Left lung (tissue), 4 donors: ENCODE measurements at regions not wholly inside any gene's neighbourhood (a gene's known extent, or its start where the extent isn't known, plus 50 kb on each side); places are given as distances from the start of the nearest gene placed in this dataset.

Experiments
- ATAC-seq: fragments of 200-7000 bp; cut with Tn5 transposase; one replicate; pipeline ENCODE4 v1.9.1; 2020; ENCODE audit warnings: moderate library complexity
- DNase-seq, 4 donors: peaks; one replicate each; pipeline ENCODE4 v3.0.0-alpha.2; 2013 to 2020
- H3K27ac ChIP-seq, 2 donors: fragments of 200-600 bp; sonication (generic) in 1 of 2; one replicate each; pipeline versions ENCODE4 v1.5.0 to v1.8.0; 2020 to 2021
- H3K27me3 ChIP-seq, 2 donors: fragments of 200-600 bp; sonication (generic) in 1 of 2; one replicate each; pipeline versions ENCODE4 v1.5.0 to v1.8.0; 2020 to 2021
- H3K36me3 ChIP-seq, 2 donors: fragments of 200-600 bp; sonication (generic) in 1 of 2; one replicate each; pipeline versions ENCODE4 v1.5.0 to v1.8.0; 2020 to 2021
- H3K4me1 ChIP-seq, 2 donors: fragments of 200-600 bp; one replicate each; pipeline ENCODE4 v1.8.0; 2021
- H3K4me3 ChIP-seq, 2 donors: fragments of 200-600 bp; sonication (generic) in 1 of 2; one replicate each; pipeline versions ENCODE4 v1.5.0 to v1.8.0; 2020 to 2021; ENCODE audit warnings: mild to moderate bottlenecking in 1 of 2
- H3K9me3 ChIP-seq, 2 donors: fragments of 200-600 bp; sonication (generic) in 1 of 2; one replicate each; pipeline versions ENCODE4 v1.5.0 to v1.8.0; 2020 to 2021
- intact Hi-C, 2 donors: fragments of 100-400 bp; cut with DNase I; formaldehyde crosslinking; loops; one replicate each; pipeline versions ENCODE4 v1.11.2 to v1.14.2; 2022
- TF ChIP-seq, protein P1 (sequence below), 2 donors: fragments of 200-600 bp; sonication (generic) in 1 of 2; IDR thresholded peaks; one replicate each; pipeline versions ENCODE4 v1.5.0 to v1.8.0; 2021; ENCODE audit warnings: antibody characterized with exemption in 2 of 2
- donor health status: DM: no; HTN: yes; CAD: no.
- donor health status: DM: no; HTN: no; CAD: no.

DNA sequence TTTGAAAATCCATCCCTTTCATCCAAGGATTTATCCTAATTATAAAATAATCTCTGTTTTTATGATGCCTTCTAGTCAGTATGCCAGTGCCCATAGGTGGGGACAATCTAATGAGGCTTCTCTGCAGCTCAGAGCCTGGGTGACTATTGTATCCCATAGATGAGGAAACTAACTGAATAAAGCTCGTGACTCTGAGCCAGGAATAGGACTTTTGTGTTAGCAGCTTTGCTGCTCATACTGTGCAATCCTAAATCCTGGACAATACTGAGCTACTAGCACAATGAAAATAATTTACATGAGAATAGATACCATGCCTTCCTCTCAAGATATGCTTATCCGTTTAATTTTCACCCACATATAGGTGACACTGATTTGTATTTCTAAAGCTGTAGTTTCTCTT lies 443.0 kb downstream of the PLK2 start:
- intact Hi-C loops, result no loop called here
- ATAC-seq (no peak), DNase-seq (no peak)
- H3K4me3 ChIP-seq, result no peak overlapping the region
- H3K4me1 ChIP-seq, result peaks cover 0 to 5% of the 10 kb centered on the region in 2 donors
- no peaks in the 10 kb centered on the region for H3K27me3 ChIP-seq
- no peaks in the 10 kb centered on the region for H3K36me3 ChIP-seq
- no peak overlapping the region for H3K27ac ChIP-seq
- H3K9me3 ChIP-seq, result no peaks in the 10 kb centered on the region
- TF ChIP-seq, protein P1, sequence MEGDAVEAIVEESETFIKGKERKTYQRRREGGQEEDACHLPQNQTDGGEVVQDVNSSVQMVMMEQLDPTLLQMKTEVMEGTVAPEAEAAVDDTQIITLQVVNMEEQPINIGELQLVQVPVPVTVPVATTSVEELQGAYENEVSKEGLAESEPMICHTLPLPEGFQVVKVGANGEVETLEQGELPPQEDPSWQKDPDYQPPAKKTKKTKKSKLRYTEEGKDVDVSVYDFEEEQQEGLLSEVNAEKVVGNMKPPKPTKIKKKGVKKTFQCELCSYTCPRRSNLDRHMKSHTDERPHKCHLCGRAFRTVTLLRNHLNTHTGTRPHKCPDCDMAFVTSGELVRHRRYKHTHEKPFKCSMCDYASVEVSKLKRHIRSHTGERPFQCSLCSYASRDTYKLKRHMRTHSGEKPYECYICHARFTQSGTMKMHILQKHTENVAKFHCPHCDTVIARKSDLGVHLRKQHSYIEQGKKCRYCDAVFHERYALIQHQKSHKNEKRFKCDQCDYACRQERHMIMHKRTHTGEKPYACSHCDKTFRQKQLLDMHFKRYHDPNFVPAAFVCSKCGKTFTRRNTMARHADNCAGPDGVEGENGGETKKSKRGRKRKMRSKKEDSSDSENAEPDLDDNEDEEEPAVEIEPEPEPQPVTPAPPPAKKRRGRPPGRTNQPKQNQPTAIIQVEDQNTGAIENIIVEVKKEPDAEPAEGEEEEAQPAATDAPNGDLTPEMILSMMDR (IDR thresholded peaks at IDR 0.05), result no peak

DNA sequence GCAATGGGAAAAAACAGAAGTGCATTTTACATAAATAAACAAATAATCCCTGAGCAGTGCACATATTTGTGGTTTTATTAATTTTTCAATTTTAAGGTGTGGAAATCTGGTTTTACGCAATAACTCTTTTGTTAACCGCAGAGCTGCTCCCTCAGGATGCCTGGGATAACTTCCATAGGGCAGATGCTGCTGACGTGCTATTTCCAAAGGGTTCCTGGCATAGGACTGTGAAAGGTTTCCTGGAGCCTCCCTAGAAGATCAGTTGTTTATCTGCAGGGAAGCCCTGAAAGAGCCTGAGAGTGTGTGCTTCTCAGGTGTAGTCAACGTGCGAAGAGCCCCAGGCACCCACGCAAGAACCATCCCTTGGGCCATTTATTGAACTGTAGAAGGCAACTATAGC lies 443.5 kb downstream of the PLK2 start:
- ATAC-seq, result no peak
- H3K27ac ChIP-seq, result no peak overlapping the region

DNA sequence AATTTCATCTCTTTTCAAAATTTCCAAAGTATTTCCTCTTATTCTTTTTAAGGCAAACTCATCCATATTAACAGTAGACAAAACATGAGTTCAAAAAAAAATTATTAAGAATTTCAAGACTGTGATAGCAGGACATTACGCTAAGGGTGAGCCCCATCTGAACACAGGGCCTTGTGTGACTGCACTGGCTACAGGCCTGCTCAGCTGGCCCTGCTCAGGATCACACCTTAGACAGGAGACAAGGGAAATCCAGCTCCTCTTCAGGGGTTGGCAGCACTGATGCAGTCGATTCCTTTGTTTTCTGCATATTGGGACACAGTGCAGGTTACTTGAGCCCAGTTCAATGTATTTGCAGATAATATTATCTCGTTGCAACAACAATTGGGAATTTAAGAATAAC lies 444.7 kb downstream of the PLK2 start:
- TF ChIP-seq, protein P1 (IDR thresholded peaks at IDR 0.05), result no peak

More for the DNA sequence above, 443.5 kb downstream of the PLK2 start:
- no peak for DNase-seq
- TF ChIP-seq, protein P1 (IDR thresholded peaks at IDR 0.05), result no peak
- no peaks in the 10 kb centered on the region for H3K36me3 ChIP-seq
- intact Hi-C loops, result no loop called here
- no peaks in the 10 kb centered on the region for H3K4me1 ChIP-seq
- no peak overlapping the region for H3K4me3 ChIP-seq
- H3K27me3 ChIP-seq, result no peaks in the 10 kb centered on the region
- no peaks in the 10 kb centered on the region for H3K9me3 ChIP-seq

DNA sequence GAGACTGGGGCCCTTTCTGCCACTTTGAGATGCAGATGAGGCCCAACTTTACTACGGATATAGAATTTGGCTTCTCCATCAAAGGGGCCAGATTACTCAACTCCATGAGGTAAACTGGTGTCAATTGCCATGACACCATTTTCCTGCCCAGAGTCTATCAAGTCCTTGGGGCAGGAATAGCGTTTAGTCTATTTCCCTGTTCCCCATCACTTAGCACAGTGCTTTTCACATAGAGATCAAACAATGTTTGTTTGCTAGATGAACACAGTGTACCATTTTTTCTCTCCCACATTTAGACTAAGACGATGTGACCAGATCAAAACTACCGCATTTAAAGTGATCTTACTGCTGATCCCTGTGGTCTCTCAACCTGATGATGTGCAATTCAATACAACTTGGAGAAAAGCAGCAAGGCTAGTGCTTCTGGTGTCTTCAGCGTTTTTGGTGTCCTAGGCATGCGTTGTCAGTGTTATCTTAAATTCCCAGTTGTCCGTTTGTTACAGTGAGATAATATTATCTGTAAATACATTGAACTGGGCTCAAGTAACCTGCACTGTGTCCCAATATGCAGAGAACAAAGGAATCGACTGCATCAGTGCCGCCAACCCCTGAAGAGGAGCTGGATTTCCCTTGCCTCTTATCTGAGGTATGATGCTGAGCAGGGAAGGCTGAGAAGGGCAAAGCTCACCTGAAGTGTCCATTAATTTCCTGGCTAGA lies 446.2 kb downstream of the PLK2 start:
- Histone ChIP-seq H3K27me3 (no peaks in the 10 kb centered on the region), H3K9me3 (no peaks in the 10 kb centered on the region), H3K4me1 (no peaks in the 10 kb centered on the region), H3K36me3 (no peaks in the 10 kb centered on the region), H3K27ac (no peak overlapping the region), H3K4me3 (no peak overlapping the region)
- intact Hi-C loops, result no loop called here
- TF ChIP-seq, protein P1 (IDR thresholded peaks at IDR 0.05), result no peak
- no peak for ATAC-seq
- DNase-seq, result no peak

More for the DNA sequence above, 444.7 kb downstream of the PLK2 start:
- H3K9me3 ChIP-seq, result no peaks in the 10 kb centered on the region
- H3K4me1 ChIP-seq, result no peaks in the 10 kb centered on the region
- intact Hi-C loops, result no loop called here
- H3K27ac ChIP-seq, result no peak overlapping the region
- DNase-seq (no peak), ATAC-seq (no peak)
- no peaks in the 10 kb centered on the region for H3K36me3 ChIP-seq
- H3K4me3 ChIP-seq, result no peak overlapping the region
- no peaks in the 10 kb centered on the region for H3K27me3 ChIP-seq

- intact Hi-C loops, result no loop called here
- Histone ChIP-seq H3K4me1 (no peaks in the 10 kb centered on the region), H3K27ac (no peak overlapping the region), H3K4me3 (no peak overlapping the region), H3K27me3 (no peaks in the 10 kb centered on the region), H3K9me3 (no peaks in the 10 kb centered on the region), H3K36me3 (no peaks in the 10 kb centered on the region)
- TF ChIP-seq, protein P1 (IDR thresholded peaks at IDR 0.05), result no peak
- no peak for DNase-seq
- no peak for ATAC-seq
Measured at GRCh38 chr5:58012801-58013315, 447.0 kb downstream of the PLK2 start.
